ENCODE measurements at regions not wholly inside any gene's neighbourhood (a gene's known extent, or its start where the extent isn't known, plus 50 kb on each side); places are given as distances from the start of the nearest gene placed in this dataset.
"Not testable (repeated sequence)": the region's sequence is repeated elsewhere in the genome, so short reads cannot be mapped to it uniquely, and the experiment has no call there.

DNA sequence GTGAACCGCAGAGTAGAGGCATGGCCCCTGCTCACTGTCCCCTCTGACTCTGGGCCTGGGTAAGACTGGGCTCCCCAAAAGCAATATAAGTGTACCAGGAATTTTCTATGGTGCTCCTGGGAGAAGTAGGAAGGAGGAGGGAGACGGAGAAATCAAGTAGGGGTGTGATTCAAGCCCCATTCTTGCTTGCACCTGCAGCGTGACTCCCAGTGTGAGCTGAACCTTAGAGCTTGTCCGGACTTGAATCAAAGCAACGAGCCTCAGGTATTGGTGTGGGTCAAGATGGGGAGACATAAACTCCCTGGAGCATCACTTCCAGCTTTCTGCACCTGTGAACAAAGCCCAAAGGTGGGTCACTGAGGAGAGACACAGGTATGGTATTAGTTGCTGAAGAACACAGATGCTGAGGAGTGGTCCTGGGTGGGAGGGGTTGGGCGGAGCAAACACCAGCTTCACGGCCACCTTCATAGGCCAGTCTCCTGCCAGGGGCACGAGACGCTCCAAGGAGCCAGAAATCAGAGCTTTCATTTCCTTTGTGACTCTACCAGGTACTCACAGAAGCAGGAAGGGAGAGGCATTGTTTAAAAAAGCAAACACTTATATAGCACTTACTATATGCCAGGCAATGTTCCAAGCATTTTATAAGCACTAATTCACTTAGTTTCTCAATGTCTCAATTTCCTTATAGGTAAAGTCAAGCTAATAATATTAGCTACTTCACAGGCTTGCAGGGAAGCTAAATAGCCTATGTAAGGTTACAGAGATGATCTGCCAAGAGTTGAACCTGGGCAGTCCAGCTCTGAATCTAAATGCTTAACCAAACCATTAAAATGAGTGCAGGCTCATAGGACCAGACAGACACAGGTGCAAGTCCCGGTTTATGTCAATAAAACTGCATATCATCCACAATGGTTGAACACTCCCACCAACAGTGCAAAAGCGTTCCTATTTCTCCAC is 775.3 kb downstream of the UQCRFS1 start:
- Mint-ChIP-seq H3K27ac (no peak overlapping the region), H3K36me3 (ENCODE audit: low read depth) (no peaks in the 10 kb centered on the region), H3K9me3 (peaks cover 6% of the 10 kb centered on the region), H3K27me3 (no peaks in the 10 kb centered on the region), H3K4me1 (ENCODE audit: low read depth) (peaks cover 4% of the 10 kb centered on the region), H3K4me3 (no peak overlapping the region)
- no peak for DNase-seq
- ChIA-PET POLR2A (no interaction called here), CTCF (interaction anchor here (1.2 kb wide), 1 partner anchor 8 kb away, joined by 3 read pairs; no protein-coding TSS in a partner anchor)
- ATAC-seq = no peak
- intact Hi-C loops (cut with micrococcal nuclease) = no loop called here
- TF ChIP-seq, protein P1, sequence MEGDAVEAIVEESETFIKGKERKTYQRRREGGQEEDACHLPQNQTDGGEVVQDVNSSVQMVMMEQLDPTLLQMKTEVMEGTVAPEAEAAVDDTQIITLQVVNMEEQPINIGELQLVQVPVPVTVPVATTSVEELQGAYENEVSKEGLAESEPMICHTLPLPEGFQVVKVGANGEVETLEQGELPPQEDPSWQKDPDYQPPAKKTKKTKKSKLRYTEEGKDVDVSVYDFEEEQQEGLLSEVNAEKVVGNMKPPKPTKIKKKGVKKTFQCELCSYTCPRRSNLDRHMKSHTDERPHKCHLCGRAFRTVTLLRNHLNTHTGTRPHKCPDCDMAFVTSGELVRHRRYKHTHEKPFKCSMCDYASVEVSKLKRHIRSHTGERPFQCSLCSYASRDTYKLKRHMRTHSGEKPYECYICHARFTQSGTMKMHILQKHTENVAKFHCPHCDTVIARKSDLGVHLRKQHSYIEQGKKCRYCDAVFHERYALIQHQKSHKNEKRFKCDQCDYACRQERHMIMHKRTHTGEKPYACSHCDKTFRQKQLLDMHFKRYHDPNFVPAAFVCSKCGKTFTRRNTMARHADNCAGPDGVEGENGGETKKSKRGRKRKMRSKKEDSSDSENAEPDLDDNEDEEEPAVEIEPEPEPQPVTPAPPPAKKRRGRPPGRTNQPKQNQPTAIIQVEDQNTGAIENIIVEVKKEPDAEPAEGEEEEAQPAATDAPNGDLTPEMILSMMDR (IDR thresholded peaks at IDR 0.05) = no peak

DNA sequence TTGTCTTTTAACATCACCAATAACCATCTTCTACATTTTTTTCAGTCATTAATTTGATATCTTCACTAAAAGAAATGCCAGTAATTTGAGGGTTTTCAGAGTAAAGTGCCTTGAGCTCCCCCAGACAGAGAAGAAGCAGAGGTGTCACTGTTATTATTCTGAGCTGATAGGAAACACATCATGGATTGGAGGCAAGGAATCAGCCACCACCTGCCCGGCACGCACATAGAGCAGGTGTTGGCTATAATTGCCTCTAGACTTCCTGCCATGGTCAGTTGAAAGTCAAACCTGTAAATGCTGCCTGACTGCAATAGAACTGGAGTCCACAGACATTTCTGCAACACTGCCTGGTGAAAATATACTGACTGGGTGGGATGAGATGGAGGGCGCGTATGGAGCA is 776.6 kb downstream of the UQCRFS1 start:
- no peaks in the 10 kb centered on the region for H3K27me3 Mint-ChIP-seq
- intact Hi-C loops (cut with micrococcal nuclease) = no loop called here
- H3K4me1 Mint-ChIP-seq (ENCODE audit: low read depth) = no peaks in the 10 kb centered on the region

GRCh38 chr19:28435551-28436271 is 777.2 kb downstream of the UQCRFS1 start:
- Mint-ChIP-seq H3K27ac (no peak overlapping the region), H3K36me3 (ENCODE audit: low read depth) (no peaks in the 10 kb centered on the region), H3K9me3 (peaks cover 6% of the 10 kb centered on the region), H3K4me1 (ENCODE audit: low read depth) (no peaks in the 10 kb centered on the region), H3K27me3 (no peaks in the 10 kb centered on the region), H3K4me3 (no peak overlapping the region)
- POLR2A ChIA-PET = no interaction called here
- TF ChIP-seq, protein P1 (IDR thresholded peaks at IDR 0.05) = no peak
- DNase-seq = no peak
- no peak for ATAC-seq
- intact Hi-C loops (cut with micrococcal nuclease) = no loop called here
- CTCF ChIA-PET = no interaction called here

More for the DNA sequence above, 776.6 kb downstream of the UQCRFS1 start:
- TF ChIP-seq, protein P1 (IDR thresholded peaks at IDR 0.05) = no peak
- H3K4me3 Mint-ChIP-seq = no peak overlapping the region
- no peak overlapping the region for H3K27ac Mint-ChIP-seq
- H3K9me3 Mint-ChIP-seq = peaks cover 6% of the 10 kb centered on the region
- ChIA-PET POLR2A (no interaction called here), CTCF (interaction anchor here (1.2 kb wide), 1 partner anchor 10 kb away, joined by 3 read pairs; no protein-coding TSS in a partner anchor)
- DNase-seq = no peak
- no peaks in the 10 kb centered on the region for H3K36me3 Mint-ChIP-seq (ENCODE audit: low read depth)
- ATAC-seq = no peak

DNA sequence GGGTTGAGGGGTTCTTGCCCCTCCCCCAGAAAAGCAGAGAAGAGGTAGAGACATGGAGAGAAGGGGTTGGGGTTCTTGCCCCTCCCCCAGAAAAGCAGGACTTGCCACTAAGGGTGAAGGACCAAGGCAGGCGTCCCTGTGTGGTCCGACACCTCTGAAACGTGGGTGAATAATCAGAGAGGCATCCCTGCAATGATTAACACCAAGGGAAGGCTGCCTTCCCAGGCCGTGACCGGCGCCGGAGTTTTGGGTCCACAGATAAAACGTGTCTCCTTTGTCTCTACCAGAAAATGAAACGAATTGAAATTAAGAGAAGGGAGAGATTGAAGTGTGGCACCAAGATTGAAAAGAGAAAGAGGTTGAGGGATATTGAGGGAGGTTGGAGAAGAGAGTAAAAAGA is 778.2 kb downstream of the UQCRFS1 start:
- CTCF ChIA-PET; H3K4me1 Mint-ChIP-seq (ENCODE audit: low read depth); H3K4me3 Mint-ChIP-seq; DNase-seq; H3K9me3 Mint-ChIP-seq; H3K27me3 Mint-ChIP-seq; H3K36me3 Mint-ChIP-seq (ENCODE audit: low read depth); intact Hi-C loops (cut with micrococcal nuclease); POLR2A ChIA-PET; ATAC-seq; H3K27ac Mint-ChIP-seq: not testable (repeated sequence)

DNA sequence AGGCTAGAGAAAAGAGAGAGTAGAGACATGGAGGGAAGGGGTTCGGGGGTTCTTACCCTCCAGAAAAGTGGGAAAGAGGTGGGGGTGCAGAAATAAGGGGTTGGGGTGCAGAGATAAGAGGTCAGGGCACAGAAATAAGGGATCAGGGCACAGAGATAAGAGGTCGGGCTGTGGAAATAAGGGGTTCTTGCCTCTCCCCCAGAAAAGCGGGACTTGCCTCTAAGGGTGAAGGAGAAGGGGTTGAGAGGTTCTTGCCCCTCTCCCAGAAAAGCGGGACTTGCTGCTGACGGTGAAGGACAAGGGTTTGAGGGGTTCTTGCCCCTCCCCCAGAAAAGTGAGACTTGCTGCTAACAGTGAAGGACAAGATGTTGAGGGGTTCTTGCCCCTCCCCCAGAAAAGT is 778.6 kb downstream of the UQCRFS1 start:
- H3K36me3 Mint-ChIP-seq (ENCODE audit: low read depth); intact Hi-C loops (cut with micrococcal nuclease); POLR2A ChIA-PET; H3K27ac Mint-ChIP-seq; H3K4me1 Mint-ChIP-seq (ENCODE audit: low read depth); H3K27me3 Mint-ChIP-seq; DNase-seq; ATAC-seq; CTCF ChIA-PET; H3K9me3 Mint-ChIP-seq; H3K4me3 Mint-ChIP-seq: not testable (repeated sequence)

GRCh38 chr19:28433166-28433565 is 779.8 kb downstream of the UQCRFS1 start:
- intact Hi-C loops (cut with micrococcal nuclease); POLR2A ChIA-PET; CTCF ChIA-PET; H3K9me3 Mint-ChIP-seq; H3K27me3 Mint-ChIP-seq; H3K4me1 Mint-ChIP-seq (ENCODE audit: low read depth); H3K36me3 Mint-ChIP-seq (ENCODE audit: low read depth); H3K4me3 Mint-ChIP-seq; ATAC-seq; DNase-seq; H3K27ac Mint-ChIP-seq: not testable (repeated sequence)

All from activated CD8-positive, alpha-beta T cell treated with anti-CD3 and anti-CD28 coated beads for 36 hours (primary cell).